Ammon's horn (tissue), 1 donor: ENCODE measurements at regions not wholly inside any gene's neighbourhood (a gene's known extent, or its start where the extent isn't known, plus 50 kb on each side); places are given as distances from the start of the nearest gene placed in this dataset.
A peak's percentile ranks its signal among the peaks of the same experiment; 100 is the strongest.
"Not testable (repeated sequence)": the region's sequence is repeated elsewhere in the genome, so short reads cannot be mapped to it uniquely, and the experiment has no call there.

Experiments used
- DNase-seq: peaks from one replicate; pipeline ENCODE4 v3.0.0-alpha.2; 2016; ENCODE audit warnings: low spot score

DNA sequence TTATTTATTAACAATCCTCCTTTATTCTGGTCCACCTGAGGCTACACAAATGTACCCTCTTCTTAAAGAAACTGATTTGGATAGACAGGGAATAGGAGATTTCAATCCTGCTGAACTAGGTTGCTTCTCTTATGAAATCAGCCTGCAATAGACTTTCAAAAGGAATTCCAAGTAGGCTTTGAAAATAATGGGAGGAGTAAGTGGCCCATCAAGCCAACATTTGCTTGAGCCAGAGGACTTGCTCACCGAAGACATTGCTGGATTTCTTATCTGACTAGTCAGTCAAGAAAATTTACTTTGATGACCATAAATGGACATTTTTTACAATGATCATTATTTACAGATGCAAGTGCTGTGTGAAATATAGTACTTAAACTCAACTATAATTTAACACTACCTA, 82.8 kb upstream of the RASSF8 start:
- DNase-seq: no peak

DNA sequence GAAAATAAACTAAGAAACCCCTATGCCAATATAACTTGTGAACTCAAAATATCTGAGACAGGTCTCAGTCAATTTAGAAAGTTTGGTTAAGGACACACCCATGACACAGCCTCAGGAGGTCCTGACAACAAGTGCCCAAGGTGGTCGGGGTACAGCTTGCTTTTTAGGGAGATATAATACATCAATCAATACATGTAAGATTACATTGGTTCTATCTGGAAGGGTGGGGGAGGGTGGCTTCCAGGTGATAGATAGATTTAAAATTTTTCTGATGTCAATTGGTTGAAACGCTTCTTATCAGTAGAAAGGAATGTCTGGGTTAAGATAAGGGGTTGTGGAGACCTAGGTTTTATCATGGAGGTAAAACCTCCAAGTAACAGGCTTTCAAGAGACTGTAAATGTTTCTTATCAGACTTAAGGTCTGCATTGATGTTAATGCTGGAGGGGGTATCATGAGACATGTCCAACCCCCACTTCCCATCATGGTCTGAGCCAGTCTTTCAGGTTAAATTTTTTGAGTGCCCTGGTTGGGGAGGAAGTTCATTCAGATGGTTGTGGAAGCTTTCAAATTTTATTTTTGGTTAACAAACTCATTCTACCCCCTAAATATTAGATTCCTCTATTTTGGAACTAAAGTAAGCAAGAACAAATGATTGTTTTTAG, 82.0 kb upstream of the RASSF8 start:
- DNase-seq: no peak

DNA sequence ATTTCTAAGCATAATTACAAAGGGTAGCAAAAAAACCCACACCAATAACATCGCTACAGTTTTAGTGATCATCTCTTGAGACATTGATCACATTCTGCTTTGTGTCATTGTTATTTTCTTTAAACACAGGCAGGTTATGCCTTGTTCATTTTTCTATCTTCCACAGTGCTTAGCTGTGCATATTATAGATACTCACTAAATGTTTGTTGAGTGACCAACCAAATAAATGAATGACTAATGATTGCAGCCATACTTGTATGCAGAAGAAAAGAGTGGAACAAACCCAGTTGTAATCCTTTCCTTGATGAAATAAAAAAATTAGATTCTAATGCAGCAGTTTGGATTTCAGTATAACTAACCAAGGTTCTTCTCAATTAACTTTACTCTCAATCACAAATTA, 81.0 kb upstream of the RASSF8 start:
- no peak for DNase-seq

DNA sequence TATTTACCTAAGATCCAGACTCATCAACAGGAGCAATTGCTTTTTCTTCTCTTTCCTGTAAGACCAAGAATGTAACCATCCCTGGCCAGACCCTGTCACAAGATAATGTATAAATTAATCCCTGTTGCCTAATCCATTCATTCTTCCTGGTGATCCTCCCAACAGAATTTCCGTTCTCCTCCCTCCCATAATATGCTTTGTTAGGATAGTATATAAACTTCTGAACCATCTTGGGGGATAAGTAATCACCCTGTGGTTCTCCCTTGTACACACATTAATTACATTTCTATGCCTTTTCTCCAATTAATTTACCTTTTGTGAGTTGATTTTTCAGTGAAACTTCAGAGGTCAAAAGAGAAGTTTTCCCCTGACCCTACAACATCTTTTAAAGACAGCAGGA, 76.2 kb upstream of the RASSF8 start:
- DNase-seq: no peak

DNA sequence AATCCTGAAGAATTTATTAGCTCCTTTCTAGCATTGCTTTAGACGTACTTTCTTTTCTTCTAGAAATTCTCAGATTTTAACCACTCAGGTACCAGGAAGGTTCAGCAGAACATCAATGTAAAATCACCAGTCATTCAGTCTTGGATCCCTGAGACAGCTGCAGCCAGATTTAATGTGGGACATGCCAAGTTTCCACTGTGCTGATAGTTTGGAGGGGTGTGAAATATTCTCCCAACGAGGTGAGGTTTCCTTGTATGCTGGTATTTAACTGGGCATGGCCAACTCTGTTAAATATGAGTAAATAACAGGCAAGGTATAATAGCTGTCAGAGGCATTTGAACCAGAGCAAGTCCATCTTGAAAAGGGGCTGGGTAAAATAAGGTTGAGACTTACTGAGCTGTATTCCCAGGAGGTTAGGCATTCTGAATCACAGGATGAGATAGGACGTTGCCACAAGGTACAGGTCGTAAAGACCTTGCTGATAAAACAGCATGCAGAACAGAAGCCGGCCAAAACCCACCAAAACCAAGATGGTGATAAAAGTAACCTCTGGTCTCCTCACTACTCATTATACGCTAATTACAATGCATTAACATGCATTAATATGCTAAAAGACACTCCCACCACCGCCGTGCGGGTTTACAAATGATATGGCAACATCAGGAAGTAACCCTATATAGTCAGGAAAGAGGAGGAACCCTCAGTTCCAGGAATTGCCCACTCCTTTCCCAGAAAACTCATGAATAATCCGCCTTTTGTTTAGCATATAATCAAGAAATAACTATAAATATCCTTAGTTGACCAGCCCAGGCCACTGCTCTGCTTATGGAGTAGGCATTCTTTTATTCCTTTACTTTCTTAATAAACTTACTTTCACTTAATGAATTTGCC, 75.2 kb upstream of the RASSF8 start:
- no peak for DNase-seq

DNA sequence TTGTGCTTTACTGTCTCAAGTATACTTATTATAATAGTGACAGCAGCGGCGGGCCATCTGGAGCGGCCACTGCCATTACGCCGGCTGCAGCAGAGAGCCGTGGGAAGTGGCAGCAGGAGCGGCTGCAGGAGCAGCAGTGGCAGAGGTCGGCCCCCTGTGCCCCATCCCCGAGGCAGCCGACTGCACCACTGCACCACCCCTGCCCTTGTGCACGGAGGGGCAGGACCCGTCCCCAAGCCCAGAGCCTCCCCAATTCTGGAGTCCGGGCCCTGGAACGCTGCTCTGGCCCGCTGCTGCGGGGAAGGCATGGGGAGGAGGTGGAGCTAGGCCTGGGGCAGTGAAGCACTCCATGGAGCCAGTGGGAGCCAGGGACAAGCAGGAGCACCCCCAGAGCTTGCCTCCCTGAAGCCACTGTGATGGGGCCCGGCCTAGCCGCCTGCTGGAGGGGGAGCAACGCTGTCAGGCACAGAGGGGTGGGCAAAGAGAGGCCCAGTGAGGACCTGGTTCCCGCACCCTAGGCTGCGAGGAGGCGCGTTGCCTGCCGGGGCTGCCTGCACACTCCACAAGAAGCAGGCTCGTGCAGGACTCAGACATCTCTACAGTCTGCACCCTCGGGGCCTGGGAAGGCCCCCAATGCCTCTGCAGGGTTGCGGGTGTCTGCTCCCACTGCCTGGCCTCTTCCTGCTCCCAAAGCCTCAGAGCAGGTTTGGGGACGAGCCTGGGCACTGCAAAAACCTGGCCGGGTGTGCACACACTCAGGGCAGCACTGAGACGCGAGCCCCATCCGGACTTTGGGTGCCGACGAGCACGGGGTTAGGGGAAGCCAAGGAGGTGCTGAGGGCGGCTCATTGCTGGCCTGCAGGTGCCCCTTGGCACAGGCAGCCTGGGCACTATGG, 74.2 kb upstream of the RASSF8 start:
- no peak for DNase-seq

DNA sequence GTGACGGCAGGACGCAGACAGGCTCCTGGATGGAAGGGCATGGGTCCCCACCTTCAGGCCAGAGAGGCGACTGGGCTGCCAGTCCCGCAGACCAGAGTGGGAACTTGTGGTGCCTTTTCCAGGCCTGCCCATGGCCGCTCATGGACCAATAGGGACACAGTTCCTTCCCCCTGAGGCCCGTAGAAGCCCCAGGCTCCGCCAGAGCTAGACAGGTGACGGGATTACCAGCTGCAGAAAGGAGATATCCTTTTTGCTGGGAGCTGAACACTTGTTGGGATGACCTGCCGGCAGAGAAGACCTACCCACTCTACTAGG, 73.6 kb upstream of the RASSF8 start:
- no peak for DNase-seq

DNA sequence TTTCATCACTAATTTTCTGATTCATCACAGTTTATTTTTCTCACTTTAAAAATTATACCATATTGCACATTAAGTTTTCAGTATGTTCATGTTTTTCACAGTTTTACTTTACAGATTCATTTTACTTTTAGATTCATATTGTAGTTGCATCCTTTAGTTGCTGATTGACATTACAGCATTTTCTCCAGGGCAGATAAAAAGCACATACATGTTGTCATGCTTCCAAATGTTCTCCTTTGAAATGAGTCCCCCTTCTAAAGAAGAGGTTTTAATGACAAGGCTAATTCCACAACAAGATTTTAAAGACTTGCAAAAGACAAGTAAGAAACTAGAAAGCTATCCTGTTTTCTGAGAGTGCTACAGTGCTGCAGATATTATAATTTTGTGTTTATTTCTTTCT, 72.1 kb upstream of the RASSF8 start:
- DNase-seq: no peak

DNA sequence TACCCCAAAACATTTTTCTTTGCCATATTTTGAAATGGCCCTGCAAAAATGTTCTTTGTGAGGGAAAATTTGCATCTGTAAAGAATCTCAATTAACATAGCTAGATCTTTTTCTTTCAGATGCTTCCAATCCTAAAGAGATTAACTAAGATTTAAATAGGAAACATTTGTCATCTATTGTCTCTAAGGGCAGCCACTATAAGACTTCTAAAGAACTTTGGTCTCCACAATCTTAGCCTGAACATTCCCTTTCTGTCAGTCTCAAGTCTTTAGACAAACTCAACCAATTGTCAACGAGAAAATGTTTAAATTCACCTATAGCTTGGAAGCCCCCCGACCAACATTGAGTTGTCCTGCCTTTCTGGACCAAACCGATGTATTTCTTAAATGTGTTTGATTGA, 71.1 kb upstream of the RASSF8 start:
- no peak for DNase-seq

DNA sequence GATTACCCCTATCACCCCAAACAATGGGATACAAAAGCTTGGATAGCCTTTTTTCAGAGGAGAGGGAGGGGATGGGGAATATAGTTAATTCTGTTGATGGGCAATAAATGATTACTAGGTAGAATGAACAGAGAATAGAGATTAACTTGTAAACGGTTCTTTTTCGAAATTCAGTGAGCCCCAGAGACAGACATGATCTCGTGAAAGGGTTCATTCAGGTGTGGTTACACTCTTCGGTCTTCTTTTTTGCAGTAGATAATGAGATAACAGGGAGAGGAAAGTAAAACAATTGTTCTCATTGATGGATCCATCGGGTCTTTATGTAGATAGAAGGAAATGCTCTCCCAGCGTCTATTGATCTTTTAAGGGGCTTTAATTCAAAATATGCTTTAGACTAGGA, 69.3 kb upstream of the RASSF8 start:
- DNase-seq: no peak

DNA sequence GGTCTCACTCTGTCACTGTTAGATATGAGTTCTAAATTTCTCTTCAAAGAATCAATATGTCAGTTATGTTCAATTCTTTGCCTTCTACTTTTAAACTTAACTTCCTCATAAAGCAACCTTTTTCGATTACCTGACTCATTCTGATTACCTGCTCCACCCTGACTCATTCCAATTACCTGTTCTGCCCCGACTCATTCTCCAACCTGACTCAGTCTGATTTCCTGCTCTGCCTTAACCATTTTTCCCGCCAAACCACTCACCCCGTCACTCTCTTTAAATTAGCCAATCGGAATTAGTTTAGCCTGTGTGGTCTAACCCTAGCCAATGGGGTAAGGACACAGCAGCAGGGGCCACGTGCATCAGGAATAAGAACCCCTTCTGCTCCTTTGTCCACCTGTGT, 67.4 kb upstream of the RASSF8 start:
- not testable (repeated sequence) for DNase-seq

DNA sequence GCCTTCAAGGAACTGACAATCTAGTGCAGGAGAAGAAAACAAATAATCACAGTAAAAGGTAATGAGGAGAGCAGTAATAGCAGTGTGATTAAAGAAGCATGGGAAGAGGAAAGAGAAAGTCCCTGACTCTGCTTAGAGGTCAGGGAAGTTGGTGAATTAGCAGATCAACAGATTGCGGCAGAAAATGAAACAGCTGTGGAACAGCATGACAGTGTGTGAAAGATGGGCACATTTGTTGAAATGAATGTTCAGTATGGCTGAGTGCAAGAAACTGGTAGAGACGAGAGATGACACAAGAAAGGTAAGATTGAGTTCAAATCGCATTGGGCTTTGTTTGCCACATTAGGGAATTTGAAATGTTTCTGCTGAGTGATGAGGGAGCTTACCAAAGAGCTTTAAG, 63.7 kb upstream of the RASSF8 start:
- no peak for DNase-seq

DNA sequence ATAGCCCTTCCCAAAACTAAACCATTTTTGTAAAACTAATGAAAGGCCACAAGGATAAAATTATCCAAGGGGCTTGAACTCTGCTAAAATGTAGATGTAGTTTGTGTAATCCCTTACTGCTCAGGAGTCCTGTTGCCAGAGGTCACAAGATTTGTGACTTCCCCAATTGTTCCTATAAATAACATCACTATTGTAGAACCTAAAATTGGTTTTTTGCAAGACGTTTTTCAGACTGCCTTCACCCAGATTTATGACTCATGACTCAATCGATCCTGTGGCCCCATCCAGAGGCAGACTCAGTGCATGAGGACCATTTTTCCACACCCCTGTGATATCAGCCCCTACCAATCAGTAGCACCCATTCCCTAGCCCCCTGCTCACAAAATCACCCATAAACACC, 61.5 kb upstream of the RASSF8 start:
- no peak for DNase-seq

DNA sequence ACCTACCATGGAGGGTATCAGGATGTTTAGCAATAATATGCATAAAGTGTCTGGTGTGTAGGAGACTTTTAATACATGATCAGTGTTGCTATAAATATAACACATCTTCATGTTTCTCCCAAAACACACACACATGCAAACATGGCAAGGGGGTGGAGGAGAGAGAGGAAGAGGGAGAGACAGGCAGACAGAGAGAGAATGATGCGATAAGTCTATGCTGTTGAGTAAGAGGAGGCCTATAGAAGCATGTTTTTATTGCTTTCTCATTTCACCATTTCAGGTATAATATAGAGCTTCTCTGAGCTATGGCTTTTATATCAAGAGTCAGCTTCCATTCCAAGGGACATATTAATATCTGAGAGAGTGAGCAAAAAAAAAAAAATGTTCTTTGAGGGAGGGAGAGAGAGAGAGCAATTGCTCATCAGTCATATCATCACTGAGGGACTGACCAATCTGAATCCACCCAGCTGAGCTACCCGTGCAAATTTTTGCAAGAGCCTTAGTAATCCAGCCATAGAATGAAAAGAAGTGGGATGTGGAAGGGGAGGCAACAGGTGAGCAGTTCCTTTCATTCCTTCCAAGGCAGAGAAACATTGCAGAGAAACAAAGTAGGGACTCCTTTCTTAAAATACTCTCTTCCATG, 54.8 kb upstream of the RASSF8 start:
- DNase-seq: no peak

DNA sequence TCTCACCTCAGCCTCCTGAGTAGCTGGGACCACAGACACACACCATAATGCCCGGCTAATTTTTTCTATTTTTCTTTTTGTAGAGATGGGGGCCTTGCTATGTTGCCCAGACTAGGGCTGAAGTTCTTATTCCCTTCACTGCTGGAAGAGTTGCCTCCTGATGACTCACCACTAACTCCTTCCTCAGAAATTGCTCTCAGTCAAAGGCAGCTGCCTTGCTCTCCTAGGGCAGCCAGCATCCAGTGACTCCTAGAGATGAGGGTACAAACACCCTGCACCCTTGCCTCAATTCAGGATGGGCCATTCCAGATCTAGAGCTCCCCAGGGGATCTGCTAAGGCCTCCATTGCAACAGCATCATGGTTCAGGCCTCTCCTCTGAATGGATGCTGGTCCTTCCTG, 54.0 kb upstream of the RASSF8 start:
- no peak for DNase-seq

DNA sequence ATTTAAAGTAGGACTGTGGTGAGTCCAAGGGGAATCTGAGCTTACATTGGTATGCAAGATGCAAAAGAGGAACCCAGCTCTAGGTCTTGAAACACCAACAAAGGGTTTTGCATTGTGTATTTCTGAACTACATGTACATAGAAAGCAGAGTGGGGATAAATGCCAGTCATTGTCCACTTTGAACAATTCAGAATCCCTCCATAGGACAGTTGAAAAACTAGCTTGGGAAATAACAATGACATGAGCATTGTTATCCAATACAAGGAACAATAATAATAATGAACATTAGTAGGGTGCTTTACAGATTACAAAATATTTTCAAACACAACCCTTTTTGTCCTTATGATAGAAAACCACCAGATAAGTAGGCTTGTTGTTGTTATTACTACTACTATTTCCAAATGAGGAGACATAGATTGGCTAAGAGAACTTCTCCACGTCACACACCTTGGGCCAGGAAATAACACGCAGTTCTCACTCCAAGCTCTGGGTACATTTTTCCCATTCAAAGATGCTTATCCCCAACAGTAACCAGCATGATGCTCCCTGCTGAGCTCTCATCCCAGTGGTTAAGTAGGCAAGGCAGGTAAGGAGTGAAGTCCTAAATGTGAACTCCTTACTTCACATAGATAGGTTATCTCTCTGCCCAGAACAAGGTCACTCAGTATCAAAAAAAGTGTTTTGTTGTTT, 51.7 kb upstream of the RASSF8 start:
- peak; percentile 34 for DNase-seq
